H7 (cell line): ENCODE measurements at regions not wholly inside any gene's neighbourhood (a gene's known extent, or its start where the extent isn't known, plus 50 kb on each side); places are given as distances from the start of the nearest gene placed in this dataset.

Source experiments
- DNase-seq: peaks from one replicate; pipeline ENCODE4 v3.0.0; 2012
- H3K27me3 ChIP-seq: 2 replicates; pipeline ENCODE4 v1.6.0; 2011; ENCODE audit warnings: mild to moderate bottlenecking, low read length; ENCODE audit not compliant: control insufficient read depth, insufficient read depth
- H3K36me3 ChIP-seq: replicated peaks from 2 replicates; pipeline ENCODE4 v1.5.1; 2011; ENCODE audit warnings: low read length; ENCODE audit not compliant: control insufficient read depth, insufficient read depth
- H3K4me3 ChIP-seq: 2 replicates; pipeline ENCODE4 v1.5.1; 2011; ENCODE audit warnings: low read depth, mild to moderate bottlenecking, control low read depth, low read length, moderate library complexity; ENCODE audit not compliant: insufficient read depth

- peak; percentile 71 for DNase-seq
- H3K4me3 ChIP-seq = no peak overlapping the region
- no peaks in the 10 kb centered on the region for H3K36me3 ChIP-seq
- no peaks in the 10 kb centered on the region for H3K27me3 ChIP-seq
Measured at GRCh38 chr3:43855674-43856299, 165.0 kb downstream of the ABHD5 start.

DNA sequence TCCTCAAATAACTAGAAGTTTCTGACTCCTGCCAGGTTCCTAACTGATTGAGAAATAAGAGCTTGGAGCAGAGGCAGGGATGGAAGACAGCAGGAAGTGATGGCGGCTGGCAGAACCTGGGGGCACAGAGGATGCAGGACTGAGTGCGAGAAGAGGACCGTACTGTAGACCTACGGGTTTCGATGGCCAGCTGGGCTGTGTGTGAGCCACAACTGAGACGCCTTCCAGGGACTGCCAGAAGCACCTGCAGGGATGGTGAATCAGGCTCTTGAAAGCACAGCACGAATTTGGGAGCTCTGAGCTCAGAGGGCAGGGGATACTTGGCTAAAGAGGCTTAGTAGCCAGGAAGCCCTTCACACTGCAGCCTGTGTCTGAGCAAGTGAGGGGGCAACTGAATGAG, 165.6 kb downstream of the ABHD5 start:
- H3K27me3 ChIP-seq = no peaks in the 10 kb centered on the region
- H3K4me3 ChIP-seq = no peak overlapping the region
- DNase-seq = no peak
- no peaks in the 10 kb centered on the region for H3K36me3 ChIP-seq

DNA sequence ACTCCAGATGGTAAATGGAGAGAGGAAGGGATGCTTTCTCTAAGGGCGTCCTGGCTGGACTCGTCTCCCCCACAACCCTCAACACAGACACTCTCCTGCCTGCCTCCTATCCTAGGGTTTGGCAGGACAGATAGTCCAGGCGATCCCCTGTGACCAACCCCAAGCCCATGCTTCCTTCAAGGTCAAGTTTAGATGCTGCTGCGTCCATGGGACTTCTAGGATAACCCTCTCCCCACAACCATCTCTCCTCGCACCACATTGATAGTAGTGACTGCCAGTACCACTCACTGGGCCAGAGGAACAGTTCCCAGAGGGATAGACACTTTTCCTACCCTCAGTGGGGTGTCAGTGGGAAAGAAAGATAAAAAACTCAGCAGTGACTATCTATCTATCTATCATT, 166.0 kb downstream of the ABHD5 start:
- DNase-seq = no peak
- Histone ChIP-seq H3K4me3 (no peak overlapping the region), H3K36me3 (no peaks in the 10 kb centered on the region)

DNA sequence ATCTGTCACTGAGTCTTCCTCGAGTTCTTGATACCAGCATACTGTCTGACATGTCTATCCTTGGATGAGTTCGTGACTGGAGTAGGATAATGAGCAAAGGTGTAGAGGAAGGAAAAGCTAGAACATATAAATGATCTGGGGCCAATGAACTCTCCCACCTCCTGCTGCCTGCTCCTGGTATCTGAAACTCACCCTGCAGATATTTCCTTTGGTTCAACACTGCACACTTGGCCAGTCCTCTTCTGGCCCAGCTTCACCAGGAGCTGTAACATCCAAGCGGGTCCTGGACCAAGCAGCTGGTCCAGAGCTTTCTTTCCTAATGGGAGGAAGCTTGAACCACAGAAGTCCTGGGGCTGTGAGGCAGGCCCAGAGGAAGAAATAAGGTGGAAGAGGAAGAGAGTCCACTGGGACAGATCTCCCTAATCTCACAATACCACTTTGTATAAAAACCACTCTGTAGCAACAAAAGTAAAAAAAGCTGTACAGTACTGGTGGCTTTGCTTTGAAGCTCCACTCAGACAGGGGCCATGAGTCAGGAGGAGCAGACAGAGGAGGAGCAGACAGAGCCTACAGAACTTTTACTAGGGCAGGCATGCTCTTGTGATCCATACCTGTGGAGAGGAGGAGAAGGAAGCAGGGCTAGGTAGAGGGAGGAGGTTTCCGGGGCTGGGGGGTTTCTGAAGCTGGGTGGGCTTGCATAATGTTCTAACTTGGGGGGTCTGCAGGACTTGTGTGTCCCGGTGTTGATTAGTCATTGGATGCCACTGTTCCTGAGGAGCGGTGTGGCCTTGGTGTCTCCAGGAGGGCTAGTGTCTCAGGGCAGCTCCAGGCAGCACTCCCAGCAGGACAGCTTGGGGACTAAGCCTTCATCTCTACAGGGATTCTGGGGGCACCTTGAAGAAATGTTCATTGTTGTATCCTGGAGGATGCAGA, 166.9 kb downstream of the ABHD5 start:
- Histone ChIP-seq H3K27me3 (no peaks in the 10 kb centered on the region; the same call in 1 of the 2 replicates), H3K36me3 (no peaks in the 10 kb centered on the region), H3K4me3 (no peak overlapping the region)
- DNase-seq = no peak

More for the DNA sequence above, 166.0 kb downstream of the ABHD5 start:
- no peaks in the 10 kb centered on the region; the same call in 1 of the 2 replicates for H3K27me3 ChIP-seq

DNA sequence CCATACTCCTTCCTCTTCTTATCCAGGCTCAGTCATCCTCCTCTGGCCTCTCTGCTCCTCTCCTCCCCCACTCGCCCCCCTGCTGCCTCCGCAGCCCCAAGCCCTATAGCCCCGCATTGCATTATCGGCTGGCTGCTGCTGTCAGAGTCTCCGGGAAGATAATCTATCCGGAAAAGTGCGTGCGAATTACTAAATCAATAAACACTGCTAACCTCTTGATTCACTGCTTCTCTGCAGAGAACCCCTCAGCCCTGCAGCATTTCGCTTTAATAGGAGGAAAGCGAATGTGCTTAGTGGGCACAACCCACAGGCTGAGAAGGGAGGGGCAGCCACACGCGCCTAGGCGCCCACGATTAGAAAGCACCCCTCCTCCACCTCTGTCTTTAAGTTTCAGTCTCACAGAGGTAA, 167.6 kb downstream of the ABHD5 start:
- Histone ChIP-seq H3K4me3 (no peak overlapping the region), H3K36me3 (no peaks in the 10 kb centered on the region), H3K27me3 (no peaks in the 10 kb centered on the region; the same call in 1 of the 2 replicates)
- DNase-seq = peak; percentile 60

DNA sequence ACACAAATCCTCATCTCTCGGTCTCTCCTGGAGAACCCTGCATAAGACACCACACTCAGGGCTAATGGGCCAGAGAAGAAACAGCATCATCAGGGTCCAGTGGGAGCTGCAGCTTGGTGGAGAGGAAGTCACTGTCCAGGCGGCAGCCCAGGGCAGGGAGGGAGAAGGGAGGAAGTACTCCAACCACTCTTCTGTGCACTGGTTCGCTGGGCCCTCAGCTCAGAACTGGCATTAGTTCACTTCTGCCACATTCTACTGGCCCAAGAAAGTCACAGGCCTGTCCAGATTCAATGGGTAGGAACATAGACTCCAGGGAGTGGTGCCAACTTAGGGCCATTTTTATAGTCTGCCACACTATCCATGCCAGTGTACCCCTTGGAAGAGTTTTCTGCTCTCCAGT, 169.0 kb downstream of the ABHD5 start:
- H3K36me3 ChIP-seq = no peaks in the 10 kb centered on the region
- DNase-seq = no peak
- H3K4me3 ChIP-seq = no peak overlapping the region
- no peaks in the 10 kb centered on the region; the same call in 1 of the 2 replicates for H3K27me3 ChIP-seq

GRCh38 chr3:43861635-43862034, 170.9 kb downstream of the ABHD5 start:
- Histone ChIP-seq H3K27me3 (no peaks in the 10 kb centered on the region; the same call in 1 of the 2 replicates), H3K36me3 (no peaks in the 10 kb centered on the region), H3K4me3 (no peak overlapping the region)
- DNase-seq = no peak

- no peak overlapping the region for H3K4me3 ChIP-seq
- H3K36me3 ChIP-seq = no peaks in the 10 kb centered on the region
- DNase-seq = no peak
- no peaks in the 10 kb centered on the region; the same call in 1 of the 2 replicates for H3K27me3 ChIP-seq
Measured at GRCh38 chr3:43862470-43862869, 171.7 kb downstream of the ABHD5 start.

DNA sequence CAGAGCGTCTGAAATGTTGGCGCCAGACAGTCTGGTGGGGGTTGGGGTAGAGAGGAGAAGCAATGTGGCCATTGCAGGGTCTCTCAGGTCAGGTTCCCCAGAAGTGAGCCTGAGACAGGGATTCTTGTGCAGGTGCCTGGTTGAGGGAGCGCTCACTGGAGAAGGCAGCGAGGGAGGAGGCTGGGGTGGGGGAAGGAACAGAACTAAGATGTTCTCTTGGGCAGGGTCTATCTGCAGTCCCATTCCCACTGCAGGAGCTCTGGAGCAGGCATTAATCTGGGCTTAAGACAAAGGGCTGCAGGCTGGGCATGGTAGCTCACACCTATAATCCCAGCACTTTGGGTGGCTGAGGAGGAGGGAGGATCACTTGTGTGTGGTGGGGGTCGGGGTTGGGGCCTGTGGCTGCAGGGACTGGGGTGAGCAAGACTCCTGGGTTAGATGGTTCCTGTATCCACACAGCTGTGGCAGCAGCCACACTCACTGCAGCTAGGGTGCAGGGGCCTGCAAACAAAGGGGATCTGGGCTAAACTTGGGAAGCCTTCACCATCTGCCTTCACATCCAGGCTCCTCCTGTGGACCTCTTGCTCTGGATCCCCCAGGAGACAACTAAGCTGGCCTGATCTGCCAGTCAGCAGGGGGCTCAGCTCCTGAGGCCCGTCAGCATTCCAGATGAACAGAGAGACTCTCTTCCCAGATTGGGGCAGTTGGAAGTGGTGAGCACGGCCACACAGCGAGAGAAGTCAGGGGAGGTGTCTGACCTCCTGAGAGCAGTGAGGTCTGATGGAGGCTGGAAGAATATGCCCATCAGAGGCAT, 172.5 kb downstream of the ABHD5 start:
- Histone ChIP-seq H3K27me3 (no peaks in the 10 kb centered on the region; the same call in 1 of the 2 replicates), H3K36me3 (no peaks in the 10 kb centered on the region), H3K4me3 (no peak overlapping the region)
- no peak for DNase-seq

GRCh38 chr3:43863966-43864933, 173.5 kb downstream of the ABHD5 start:
- no peak for DNase-seq
- H3K4me3 ChIP-seq = no peak overlapping the region
- no peaks in the 10 kb centered on the region for H3K36me3 ChIP-seq
- no peaks in the 10 kb centered on the region; the same call in 1 of the 2 replicates for H3K27me3 ChIP-seq

- no peak for DNase-seq
- H3K36me3 ChIP-seq = no peaks in the 10 kb centered on the region
- no peaks in the 10 kb centered on the region; the same call in 1 of the 2 replicates for H3K27me3 ChIP-seq
- H3K4me3 ChIP-seq = no peak overlapping the region
Measured at GRCh38 chr3:43865351-43865750, 174.6 kb downstream of the ABHD5 start.

- Histone ChIP-seq H3K4me3 (no peak overlapping the region), H3K36me3 (no peaks in the 10 kb centered on the region)
- no peak for DNase-seq
Measured at GRCh38 chr3:43865887-43866528, 175.3 kb downstream of the ABHD5 start.

More at GRCh38 chr3:43865887-43866528, 175.3 kb downstream of the ABHD5 start:
- H3K27me3 ChIP-seq = no peaks in the 10 kb centered on the region; the same call in 1 of the 2 replicates
